OCI-LY3 (cell line): ENCODE measurements at regions not wholly inside any gene's neighbourhood (a gene's known extent, or its start where the extent isn't known, plus 50 kb on each side); places are given as distances from the start of the nearest gene placed in this dataset.
A peak's percentile ranks its signal among the peaks of the same experiment; 100 is the strongest.

ENCODE experiments used
- H2AFZ ChIP-seq: fragments of 200-600, 300-600 bp; shearing (Covaris generic); 2 replicates; pipeline ENCODE4 v1.6.0; 2014; ENCODE audit warnings: antibody characterized with exemption, low read depth, low read length
- H3K27ac ChIP-seq: fragments of 200-600, 300-600 bp; sonication (generic); 2 replicates; pipeline ENCODE4 v1.5.1; 2014; ENCODE audit warnings: mild to moderate bottlenecking, low read length, moderate library complexity, mixed read lengths
- H3K27me3 ChIP-seq: fragments of 200-600, 300-600 bp; sonication (generic); 2 replicates; pipeline ENCODE4 v1.6.1; 2014; ENCODE audit warnings: low read depth, low read length, mixed read lengths
- H3K36me3 ChIP-seq: fragments of 200-600, 300-600 bp; sonication (generic); replicated peaks from 2 replicates; pipeline ENCODE3; 2014; ENCODE audit warnings: low read depth, low read length, mixed read lengths
- H3K4me1 ChIP-seq: fragments of 300-600, 200-600 bp; sonication (generic); 2 replicates; pipeline ENCODE4 v1.6.1; 2014; ENCODE audit warnings: low read length, mixed read lengths
- H3K4me2 ChIP-seq: fragments of 200-600, 300-600 bp; sonication (generic); 2 replicates; pipeline ENCODE4 v1.6.1; 2014; ENCODE audit warnings: low read length, mixed read lengths
- H3K4me3 ChIP-seq: fragments of 300-600, 200-600 bp; sonication (generic); 2 replicates; pipeline ENCODE4 v1.5.1; 2014; ENCODE audit warnings: antibody characterized with exemption, mild to moderate bottlenecking, low read length, moderate library complexity
- H3K79me2 ChIP-seq: fragments of 300-600, 200-600 bp; shearing (Covaris generic); 2 replicates; pipeline ENCODE4 v1.6.1; 2014; ENCODE audit warnings: mild to moderate bottlenecking, low read length, mixed read lengths
- H3K9ac ChIP-seq: fragments of 300-600, 200-600 bp; shearing (Covaris generic); 2 replicates; pipeline ENCODE4 v1.6.0; 2014; ENCODE audit warnings: mild to moderate bottlenecking, low read length, moderate library complexity
- H3K9me3 ChIP-seq: fragments of 200-600, 300-600 bp; shearing (Covaris generic); 2 replicates; pipeline ENCODE4 v1.6.1; 2014; ENCODE audit warnings: low read length, mixed read lengths; ENCODE audit not compliant: insufficient read depth
- H4K20me1 ChIP-seq: fragments of 200-600, 300-600 bp; sonication (generic); 2 replicates; pipeline ENCODE4 v1.6.1; 2016; ENCODE audit warnings: low read length, mixed read lengths; ENCODE audit not compliant: insufficient read depth
- CTCF ChIP-seq: fragments of 200-600, 300-600 bp; sonication (generic); IDR thresholded peaks from 2 replicates; pipeline ENCODE4 v1.5.1; 2014; ENCODE audit warnings: antibody characterized with exemption, low read length, low read depth
- EZH2phosphoT487 ChIP-seq: fragments of 200-600 bp; shearing (Covaris generic); IDR thresholded peaks from 2 replicates; pipeline ENCODE4 v1.6.1; 2018; ENCODE audit warnings: antibody characterized with exemption, mixed run types, low read depth

- TF ChIP-seq CTCF = no peak
- no peak for TF ChIP-seq EZH2phosphoT487
- Histone ChIP-seq H3K9me3 (no peaks in the 10 kb centered on the region), H2AFZ (no peak overlapping the region), H3K27ac (no peak overlapping the region), H3K9ac (no peak overlapping the region), H4K20me1 (no peaks in the 10 kb centered on the region), H3K79me2 (no peaks in the 10 kb centered on the region), H3K4me1 (peaks cover 32% of the 10 kb centered on the region), H3K4me2 (no peak overlapping the region), H3K36me3 (no peaks in the 10 kb centered on the region), H3K4me3 (no peak overlapping the region), H3K27me3 (no peaks in the 10 kb centered on the region)
Measured at GRCh38 chr6:40714143-40714542, 127.0 kb upstream of the LRFN2 start.

GRCh38 chr6:40713002-40713719, 126.0 kb upstream of the LRFN2 start:
- H3K36me3 ChIP-seq = no peaks in the 10 kb centered on the region
- H3K9ac ChIP-seq = no peak overlapping the region
- no peak overlapping the region for H2AFZ ChIP-seq
- H3K4me1 ChIP-seq = peaks cover 24% of the 10 kb centered on the region
- TF ChIP-seq CTCF = peak; percentile 15; the same call in 1 of the 2 replicates
- no peak for TF ChIP-seq EZH2phosphoT487
- no peaks in the 10 kb centered on the region for H3K9me3 ChIP-seq
- no peaks in the 10 kb centered on the region for H3K79me2 ChIP-seq
- no peak overlapping the region for H3K4me2 ChIP-seq
- H3K27me3 ChIP-seq = no peaks in the 10 kb centered on the region
- no peaks in the 10 kb centered on the region for H4K20me1 ChIP-seq
- no peak overlapping the region for H3K4me3 ChIP-seq
- H3K27ac ChIP-seq = no peak overlapping the region

GRCh38 chr6:40710626-40711330, 123.6 kb upstream of the LRFN2 start:
- no peak overlapping the region for H3K9ac ChIP-seq
- H3K27me3 ChIP-seq = no peaks in the 10 kb centered on the region
- H3K36me3 ChIP-seq = no peaks in the 10 kb centered on the region
- no peak overlapping the region for H2AFZ ChIP-seq
- peak overlapping the region; percentile 13; the same call in 1 of the 2 replicates for H3K4me2 ChIP-seq
- H3K4me1 ChIP-seq = peaks cover 24% of the 10 kb centered on the region
- no peaks in the 10 kb centered on the region for H3K79me2 ChIP-seq
- H3K27ac ChIP-seq = no peak overlapping the region
- no peak overlapping the region for H3K4me3 ChIP-seq
- no peaks in the 10 kb centered on the region for H4K20me1 ChIP-seq
- no peak for TF ChIP-seq EZH2phosphoT487
- no peak for TF ChIP-seq CTCF
- H3K9me3 ChIP-seq = no peaks in the 10 kb centered on the region

- Histone ChIP-seq H3K27ac (no peak overlapping the region), H3K27me3 (peaks cover 4% of the 10 kb centered on the region; the same call in 1 of the 2 replicates), H3K4me3 (no peak overlapping the region), H3K79me2 (no peaks in the 10 kb centered on the region), H3K36me3 (no peaks in the 10 kb centered on the region), H3K9me3 (no peaks in the 10 kb centered on the region), H3K4me2 (no peak overlapping the region), H3K4me1 (peaks cover 20% of the 10 kb centered on the region), H4K20me1 (no peaks in the 10 kb centered on the region), H3K9ac (no peak overlapping the region), H2AFZ (no peak overlapping the region)
- no peak for TF ChIP-seq EZH2phosphoT487
- TF ChIP-seq CTCF = no peak
Measured at GRCh38 chr6:40708049-40708448, 120.9 kb upstream of the LRFN2 start.
